ENCODE measurements at regions not wholly inside any gene's neighbourhood (a gene's known extent, or its start where the extent isn't known, plus 50 kb on each side); places are given as distances from the start of the nearest gene placed in this dataset.

DNA sequence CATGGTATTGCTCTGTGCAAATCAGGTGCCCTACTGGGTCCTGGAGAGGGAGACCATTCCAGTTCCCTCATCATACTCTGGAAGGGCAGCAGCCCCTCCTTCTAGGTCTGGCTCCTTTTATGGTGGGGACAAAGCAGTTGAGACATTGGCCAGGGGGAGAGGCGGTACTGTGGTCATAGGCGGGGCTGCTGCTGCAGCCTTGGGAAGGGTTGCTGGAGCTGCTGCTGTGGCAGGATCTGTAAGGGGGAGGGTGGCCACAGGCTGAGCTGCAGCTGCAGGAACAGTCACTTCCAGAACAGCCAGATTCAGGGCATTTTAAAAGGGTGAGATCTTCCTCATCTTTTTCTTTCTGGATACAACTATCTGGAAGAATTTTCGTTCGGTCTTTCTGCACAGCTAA, 233.0 kb upstream of the SGCD start:
- no peak for DNase-seq

DNA sequence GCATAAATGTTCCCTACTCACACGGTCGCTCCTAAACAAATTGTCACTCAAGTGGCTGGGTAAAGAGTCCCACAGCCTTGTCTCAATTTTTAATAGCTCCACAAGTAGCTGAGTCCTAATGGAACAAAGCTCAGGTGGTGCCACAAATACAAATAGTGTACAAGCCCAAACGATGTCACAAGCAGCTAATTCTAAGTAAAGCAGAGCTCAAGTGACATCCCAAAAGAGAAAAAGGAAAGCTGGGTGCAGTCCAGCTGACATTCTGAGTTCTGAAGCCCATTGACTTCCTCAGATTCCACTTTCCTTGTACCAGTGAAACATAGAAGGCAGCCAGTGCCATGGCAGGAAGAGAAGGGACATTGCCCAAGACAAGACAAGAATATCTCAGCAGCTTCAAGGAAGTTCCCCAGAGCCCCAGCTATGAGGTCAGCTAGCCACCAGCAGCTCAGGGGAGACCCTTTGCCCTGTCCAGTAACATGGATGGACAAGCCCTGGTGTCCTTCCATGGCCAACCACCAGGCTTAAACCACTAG, 231.2 kb upstream of the SGCD start:
- no peak for DNase-seq

DNA sequence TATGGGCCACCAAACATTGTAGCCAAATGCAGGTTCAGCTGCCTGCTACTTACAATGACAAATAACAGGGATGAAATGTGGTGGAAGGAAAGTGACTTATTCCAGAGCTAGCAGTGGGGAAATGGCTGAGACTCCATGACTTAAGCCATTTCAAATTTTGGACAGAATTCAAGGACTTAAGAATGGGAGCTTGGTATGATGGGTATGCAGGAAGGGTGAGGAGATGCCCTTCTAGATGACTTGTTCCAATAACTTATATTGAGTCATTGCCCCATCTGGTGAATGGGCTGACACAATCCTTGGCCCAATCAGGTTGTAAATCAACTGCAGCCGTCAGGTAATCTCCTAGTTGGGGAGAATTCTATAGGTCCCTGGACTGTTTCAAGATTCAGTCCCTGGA, 230.7 kb upstream of the SGCD start:
- no peak for DNase-seq

DNA sequence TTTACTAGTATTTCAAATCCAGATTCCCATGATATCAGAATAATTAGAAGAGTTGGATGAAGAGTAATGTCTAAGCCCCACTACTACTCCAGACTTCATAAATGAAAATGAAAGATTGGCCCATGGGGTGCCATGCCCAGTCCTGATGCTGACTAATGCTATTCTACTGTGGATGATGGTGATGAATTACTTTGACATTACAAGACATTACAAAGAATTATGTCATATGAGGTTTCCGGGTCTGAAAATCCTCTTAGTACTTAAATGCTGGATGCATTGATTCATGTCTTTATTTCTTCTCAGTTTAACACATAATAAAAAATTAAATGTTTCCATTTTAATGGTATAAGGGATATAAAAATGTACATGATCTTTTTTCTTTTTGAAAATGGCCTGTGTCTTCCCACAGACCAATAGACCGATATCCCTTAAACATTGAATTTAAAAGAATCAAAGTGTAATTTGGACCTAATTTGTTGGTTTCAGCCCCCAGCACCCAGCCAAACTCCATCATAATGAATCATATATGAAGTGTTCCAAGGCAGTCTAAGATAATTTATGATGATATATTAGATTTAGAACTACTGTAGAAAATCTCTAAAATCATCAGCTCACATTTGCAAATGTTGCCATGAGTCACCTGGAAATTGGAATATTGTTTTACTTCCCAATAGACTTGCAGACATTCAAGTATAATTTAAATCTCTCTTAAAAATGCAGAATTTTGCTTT, 223.6 kb upstream of the SGCD start:
- no peak for DNase-seq

DNA sequence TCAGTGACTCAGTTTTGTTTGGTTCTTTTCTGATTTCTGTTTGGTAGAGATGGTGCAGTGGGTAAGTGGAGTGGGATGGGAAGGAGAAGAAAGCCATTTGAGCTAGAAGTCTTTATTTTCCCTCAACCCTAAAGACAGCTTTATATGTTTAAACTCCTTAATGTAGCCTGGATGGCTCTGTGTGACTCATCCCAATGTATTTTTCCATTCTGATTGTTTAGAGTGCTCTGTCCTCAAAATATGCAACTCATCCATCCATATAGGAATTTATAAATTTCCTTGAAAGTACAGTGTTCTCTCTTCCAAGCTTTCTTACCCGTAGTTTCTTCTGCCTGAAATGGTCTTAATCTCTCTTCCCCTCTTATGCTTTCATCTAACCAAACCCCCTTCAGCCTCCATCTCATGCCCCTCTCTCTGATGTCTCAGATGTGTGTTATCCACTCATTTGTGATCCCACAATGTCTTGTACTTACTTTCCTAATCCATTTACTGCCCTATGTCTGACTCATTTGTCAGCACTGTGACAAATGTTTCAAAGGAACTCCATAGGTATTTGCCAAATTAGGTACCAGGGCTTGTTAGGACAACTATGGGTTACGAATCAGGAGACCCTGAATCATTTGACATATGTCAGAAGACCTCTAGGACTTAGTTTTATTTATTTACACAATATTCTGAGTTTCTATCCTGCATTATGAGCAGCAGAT, 217.5 kb upstream of the SGCD start:
- no peak for DNase-seq

DNA sequence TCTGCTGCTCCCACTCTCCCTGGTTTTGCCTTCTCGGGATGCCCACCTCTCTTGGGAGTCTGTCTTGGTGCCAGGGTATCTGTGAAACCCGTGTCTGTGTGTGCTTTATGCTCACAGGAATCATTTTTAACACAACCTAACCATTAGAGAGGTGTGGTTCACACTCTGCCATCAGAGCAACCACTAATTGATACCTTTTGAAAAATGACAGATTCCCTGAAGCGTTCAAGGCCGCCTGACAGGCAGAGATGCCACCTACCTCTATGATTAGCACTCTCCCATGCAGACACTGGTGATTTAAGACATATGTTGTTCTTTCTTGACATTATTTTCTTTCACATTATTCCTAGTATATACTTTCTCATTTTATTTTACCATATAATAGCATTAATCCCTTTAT, 207.3 kb upstream of the SGCD start:
- DNase-seq, result no peak

DNA sequence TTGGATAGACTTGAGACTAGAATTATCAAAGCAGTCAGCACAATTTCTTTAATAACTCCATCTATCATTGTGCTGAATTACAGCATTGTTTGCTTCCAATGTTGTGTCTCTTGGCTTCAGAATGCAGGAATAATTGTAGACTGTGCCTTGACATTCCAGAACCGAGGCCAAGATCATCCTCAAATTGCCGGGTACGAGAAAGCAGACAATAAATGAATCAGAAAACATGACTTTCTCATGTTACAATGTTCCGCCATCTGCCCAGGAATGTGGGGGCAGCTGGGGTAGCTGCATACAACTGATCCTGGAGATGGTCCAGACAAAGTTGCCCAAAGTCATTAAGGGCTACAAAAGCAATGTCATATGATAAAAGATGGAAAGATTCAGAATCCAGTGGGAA, 206.2 kb upstream of the SGCD start:
- DNase-seq, result no peak

DNA sequence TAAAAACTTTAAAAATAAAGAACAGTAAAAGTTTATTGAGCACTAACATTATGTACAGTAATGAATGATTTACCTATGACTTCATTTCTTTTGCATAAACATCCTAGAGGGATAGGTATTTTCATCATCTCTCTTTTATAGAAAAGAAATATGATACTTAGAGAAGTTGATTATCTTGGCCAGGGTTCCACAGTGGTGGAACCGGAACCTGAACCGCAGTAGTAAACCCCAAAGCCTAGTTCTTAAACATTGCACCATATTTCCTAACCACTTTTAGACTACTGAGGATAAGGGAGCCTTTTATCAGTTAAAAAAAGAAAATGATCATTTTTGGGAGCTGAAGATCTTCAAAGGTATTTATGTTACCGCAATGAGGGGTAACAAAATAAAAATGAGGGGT, 205.7 kb upstream of the SGCD start:
- no peak for DNase-seq

DNA sequence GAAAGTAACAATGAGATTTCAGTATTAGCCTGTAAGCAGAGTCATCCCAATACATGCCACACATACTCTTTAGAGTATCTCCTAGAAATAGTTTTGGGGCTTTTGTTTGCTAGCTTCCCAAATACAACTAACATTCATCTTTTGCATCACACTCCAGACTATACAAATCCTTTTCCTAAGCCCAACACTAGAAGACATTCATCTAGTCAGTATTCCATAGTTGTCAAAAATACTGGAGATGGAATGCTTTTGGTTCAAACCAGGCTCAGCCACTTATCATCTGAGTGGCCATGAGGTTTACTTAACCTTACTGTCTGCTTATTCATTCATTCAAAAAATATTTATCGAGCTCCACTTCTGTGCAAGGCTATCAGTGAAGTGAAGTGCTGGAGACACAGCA, 205.1 kb upstream of the SGCD start:
- no peak for DNase-seq

DNA sequence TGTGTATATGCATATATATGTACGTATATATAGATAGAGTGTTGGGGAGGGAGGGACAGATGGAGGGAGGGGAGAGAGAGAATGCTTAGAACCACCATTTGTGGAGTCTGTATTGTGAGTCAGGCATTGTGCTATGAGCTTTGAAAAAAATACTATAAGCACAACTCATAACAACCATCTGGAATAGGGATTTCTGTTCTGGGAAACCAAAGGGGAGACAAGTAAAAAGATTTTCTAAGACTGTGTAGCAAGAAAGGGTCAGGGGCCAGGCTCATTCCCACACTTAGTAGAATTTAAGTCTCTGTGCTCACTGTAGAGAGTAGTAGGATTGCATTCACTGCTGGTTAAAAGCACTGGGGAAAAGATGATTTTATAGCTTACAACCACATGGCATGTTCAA, 202.3 kb upstream of the SGCD start:
- no peak for DNase-seq

DNA sequence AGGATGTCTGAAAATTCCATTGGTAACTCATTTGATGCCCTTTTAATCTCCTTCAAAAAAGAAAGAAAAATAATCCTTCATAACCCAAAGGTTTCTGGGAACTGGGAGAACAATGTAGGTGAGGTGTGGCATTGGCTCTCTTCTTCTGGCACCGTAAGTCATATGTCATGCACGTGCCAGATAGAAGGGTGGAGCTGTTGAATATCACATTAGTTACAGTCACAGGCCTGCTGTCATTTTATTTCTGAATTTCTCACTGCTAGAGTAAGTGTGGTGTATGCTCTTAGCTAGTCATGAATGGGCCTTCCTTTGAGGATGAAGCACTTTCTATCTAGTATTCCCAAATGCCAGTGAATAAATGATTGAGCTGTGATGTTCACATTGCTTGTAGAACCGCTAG, 201.8 kb upstream of the SGCD start:
- DNase-seq, result no peak

DNA sequence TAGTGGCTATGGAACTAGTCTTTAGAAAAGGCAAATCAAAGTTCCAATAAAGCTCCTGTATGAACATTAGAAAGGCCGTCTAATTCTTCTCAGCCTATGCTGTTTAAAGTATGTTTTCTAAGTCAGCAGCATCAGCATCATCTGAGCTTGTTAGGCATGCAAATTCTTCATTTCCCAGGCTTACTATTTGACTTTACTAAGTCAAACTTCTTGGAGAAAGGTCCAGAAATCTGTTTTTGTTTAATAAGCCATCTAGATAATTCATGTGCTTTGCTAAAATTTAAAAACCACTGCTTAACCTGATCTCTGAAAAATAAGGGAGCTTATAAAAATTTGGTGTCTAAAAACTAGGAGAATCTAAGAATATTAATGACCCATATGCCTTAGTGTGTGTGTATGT, 200.2 kb upstream of the SGCD start:
- DNase-seq, result no peak

DNA sequence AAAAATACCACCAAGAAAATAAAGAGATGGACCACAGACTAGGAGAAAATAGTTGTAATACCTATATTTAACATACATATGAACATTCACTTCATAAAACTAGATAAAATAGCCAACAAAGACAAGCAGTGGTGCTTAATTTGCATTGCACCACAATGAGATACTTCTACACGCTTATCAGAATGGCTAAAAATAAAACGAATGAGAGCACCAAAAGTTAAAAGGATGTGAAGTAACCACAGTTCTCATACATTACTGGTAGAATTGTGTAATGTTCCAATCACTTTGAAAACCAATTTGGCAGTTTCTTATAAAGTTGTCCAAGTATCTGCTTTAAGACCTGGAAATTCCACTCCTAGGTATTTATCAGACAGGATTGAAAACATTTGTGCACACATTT, 198.9 kb upstream of the SGCD start:
- DNase-seq, result no peak

DNA sequence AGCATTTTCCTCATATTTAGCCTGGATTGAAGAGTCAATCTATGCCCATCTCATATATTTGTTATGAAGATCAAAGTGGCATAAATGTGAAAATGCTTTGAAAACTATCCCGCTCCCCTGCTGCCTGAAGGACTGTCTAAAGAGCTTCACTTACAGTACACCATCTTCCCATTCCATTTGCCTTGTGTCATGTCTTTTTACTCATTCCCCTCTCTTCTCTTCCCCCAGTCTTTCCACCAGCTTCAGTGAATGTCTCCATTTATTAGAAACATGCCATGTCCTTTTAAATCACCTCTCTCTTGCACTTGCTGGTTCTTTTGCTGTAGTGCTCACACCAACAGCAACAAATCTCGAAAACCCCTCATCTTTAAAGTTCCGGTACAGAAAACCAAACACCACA, 192.7 kb upstream of the SGCD start:
- DNase-seq, result no peak

DNA sequence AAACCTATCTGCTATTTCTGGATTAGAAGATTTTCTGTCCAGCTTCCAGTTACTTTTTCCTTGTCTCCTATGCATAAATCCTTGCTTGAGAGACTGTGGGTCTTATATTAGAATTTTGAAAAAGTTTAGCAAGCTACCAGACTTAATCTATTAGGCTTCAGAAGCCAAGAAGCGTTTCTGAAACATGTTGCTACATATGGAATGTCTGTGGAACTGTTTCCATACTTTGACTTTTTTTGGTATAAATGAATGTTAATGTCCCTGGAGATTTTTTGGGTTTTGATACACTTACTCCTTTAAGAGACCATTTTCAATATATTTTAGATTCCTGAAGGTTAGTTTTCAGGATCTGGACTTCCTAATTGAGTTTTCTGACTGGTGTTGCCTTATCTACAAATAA, 191.4 kb upstream of the SGCD start:
- no peak for DNase-seq

DNA sequence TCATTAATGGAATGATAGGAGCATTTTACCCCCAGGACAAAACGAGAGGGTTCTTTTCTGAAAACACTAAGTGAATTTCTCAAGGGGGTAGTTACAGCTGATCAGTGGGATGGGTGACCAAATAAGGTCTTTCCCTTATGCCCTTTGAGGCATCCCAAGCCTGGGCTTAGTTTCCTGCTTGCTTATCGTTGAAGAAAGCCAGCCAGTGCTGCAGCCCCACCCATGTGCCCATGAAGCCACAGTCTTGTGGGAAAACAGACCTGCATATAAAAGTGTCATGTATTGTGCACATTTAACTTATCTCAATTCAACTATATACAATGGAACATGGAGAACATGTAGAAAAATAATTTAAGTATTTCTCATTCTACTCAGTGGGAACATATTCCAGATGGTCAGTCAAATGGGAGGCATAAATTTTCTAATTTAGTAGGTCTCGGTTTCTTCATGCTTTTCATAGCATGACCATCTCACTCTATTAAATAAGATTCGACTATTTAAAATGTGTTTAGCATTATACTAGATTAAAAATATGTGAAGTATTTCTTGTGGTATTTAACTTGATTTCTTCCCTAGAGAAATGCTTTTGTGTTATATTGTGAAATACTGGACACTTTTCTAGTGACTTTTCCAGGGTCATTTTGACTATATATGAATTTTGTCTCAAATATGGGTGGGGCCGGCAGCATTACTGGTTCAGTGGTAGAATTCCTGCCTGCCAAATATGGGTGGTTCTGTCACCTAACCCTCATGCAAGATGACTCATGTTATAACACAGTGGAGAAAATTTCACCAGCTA, 189.7 kb upstream of the SGCD start:
- DNase-seq, result no peak

DNA sequence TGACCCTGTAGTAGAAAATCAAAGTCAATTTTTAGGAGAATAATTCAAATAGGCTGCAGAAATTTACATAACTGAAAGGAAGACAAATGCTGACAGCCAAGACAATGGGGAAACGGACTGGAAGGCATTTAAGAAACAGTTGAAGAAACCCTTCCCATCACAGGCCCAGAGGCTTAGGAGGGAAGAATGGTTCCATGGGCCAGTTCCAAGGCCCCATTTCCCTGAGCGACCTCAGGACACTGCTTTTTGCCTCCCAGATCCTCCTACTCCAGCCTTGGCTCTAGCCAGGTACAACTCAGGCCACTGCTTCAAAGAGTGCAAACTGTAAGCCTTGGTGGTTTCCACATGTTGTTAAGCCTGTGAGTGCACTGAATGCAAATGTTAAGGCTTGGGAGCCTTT, 184.1 kb upstream of the SGCD start:
- no peak for DNase-seq

DNA sequence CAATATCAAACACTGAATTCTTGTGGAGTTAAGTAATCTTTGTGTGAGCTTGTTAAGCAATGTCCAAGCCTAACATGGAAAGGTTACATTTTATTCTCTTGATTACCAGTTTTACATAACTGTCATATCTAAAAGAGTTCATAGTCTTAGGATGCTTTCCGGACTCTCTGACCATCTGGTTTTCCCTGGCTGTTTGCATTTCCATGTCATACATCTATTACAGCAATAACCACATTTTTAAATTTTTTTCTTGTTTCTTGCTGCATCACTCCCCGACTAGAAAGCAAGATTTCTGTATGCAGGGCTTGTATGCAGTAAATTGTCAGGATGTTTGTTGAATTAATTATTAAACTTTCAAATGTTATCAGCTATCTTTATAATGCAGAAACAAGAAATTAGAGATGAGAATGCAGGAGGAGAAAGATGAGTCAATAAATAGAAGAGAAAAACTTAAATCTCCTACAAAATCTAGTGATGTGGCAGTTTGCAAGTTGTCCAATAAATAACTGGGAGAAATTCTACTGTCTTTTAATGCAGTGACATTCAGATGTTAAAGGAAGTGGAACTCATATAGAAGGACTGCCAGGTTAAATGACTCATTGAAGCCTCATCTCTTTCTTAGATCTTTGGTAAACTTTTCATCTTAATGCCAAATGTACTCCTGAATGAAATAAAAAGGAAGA, 179.6 kb upstream of the SGCD start:
- no peak for DNase-seq

DNA sequence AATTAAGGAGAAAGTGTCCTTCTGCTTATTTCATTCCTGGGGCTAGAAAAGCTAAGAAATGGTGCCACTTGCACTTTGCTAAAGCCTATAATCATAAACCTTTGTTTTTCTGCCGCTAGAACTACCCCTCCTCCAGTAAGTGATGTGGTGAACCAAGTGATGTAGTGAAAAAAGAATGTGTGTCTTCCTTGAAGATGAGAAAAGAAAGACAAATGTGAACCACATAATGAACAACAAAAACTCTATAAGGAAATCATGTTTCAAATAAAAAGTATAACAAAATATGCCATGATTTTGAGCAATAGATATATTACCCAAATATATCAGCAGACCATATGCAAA, 179.0 kb upstream of the SGCD start:
- DNase-seq, result no peak

DNA sequence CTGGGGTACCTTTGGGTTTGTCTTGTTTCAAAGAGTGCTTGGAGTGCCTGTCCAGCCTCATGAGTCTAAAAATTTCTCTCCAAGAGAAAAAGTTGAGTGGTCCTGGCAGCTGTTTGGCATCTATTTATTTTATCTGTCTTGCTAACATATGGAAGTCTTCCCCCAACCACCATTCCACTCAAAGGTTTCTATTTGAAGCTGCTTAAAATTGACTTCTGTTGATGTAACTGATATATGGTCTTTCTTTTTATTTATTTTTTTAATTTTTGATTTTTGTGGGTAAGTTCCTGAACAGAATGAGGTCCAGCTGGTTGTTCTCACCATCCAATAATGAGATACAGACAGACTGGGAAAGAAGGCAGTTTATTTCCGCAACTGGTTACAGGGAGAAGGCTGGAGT, 178.7 kb upstream of the SGCD start:
- DNase-seq, result no peak

DNA sequence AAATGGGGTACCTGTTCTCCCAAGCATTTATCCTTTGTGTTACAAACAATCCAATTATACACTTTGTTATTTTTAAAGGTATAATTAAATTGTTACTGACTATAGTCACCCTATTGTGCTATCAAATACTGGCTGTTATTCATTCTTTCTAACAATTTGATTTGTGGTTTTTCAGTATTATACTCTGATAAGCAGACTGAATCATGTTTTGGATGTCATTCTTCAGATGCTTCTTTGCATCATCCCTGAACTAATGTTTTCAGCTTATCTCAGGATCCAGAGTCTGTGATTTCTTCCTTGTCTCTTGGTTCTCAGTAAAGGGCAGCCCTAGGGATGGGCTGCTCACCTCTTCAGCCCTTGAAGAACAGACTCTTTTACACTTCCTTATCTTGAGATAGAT, 177.8 kb upstream of the SGCD start:
- DNase-seq, result no peak

DNA sequence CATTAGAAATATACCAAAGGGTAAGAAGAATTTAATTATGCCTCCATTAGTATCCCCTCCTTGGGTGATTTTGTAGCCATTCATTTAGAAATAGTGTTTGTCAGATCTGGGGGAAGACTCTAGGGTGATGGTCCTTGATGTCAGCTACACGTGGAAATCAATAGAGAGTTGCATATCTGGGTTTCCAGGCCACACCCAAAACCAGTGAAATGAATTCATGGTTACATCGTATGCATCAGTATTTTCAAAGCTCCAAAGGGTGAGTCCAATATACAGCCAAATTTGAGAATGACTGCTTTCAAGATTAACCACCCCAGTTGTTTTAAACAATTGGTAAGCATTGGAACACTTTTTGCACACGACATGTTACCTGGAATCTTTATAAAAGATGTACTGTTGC, 173.4 kb upstream of the SGCD start:
- DNase-seq, result no peak

DNA sequence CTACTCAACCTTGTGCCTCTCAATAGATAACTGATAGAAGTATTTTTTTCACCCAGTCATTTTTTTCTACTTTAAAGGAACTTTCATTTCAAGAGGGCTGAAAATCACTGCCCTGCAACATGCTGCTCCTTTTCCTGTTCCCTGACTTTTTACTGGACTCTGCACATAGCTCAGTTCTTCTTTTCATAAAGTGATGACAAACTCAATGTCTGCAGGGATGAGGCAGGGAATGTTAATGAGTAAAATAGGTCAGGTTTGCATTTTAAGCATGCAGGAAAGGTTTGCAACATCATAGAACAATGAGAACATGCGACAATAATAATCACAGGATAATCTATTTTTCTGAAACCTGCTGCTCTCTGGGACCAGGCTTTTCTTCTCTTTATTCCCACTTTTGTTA, 172.2 kb upstream of the SGCD start:
- no peak for DNase-seq

DNA sequence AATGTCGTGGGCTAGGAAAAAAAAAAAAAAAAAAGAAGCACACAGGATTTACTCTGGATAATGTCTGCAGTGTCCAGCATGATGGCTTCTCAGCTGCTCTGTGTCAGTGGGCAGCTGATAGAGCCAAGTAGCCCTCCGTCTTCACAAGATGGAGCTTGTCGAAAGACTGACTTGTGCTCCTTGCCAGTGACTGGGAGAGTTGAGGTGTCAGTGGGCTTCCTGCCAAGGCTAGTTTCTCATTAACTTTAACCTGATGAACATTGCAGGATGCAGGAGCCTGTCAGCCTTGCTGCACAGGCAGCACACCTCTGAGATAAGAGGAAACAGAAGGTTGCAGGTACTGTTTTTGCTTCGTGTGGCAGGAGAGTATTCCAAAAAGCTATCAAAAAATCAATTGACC, 171.4 kb upstream of the SGCD start:
- DNase-seq, result no peak
